Cardiac muscle cell (in vitro differentiated cells and primary cell): ENCODE measurements at regions not wholly inside any gene's neighbourhood (a gene's known extent, or its start where the extent isn't known, plus 50 kb on each side); places are given as distances from the start of the nearest gene placed in this dataset.
A peak's percentile ranks its signal among the peaks of the same experiment; 100 is the strongest.

Experiments used
- DNase-seq, 2 donors: peaks; one replicate each; pipeline versions ENCODE4 v3.0.0 to v3.0.0-alpha.2; 2010 to 2017; ENCODE audit warnings: low read depth in 1 of 2, low spot score in 1 of 2
- H3K27ac ChIP-seq: fragments of 200-600 bp; sonication (generic); 2 replicates; pipeline ENCODE4 v1.5.1; 2016
- H3K27me3 ChIP-seq: fragments of 200-600 bp; sonication (generic); 2 replicates; pipeline ENCODE4 v1.6.0; 2016; ENCODE audit warnings: control low read depth
- H3K36me3 ChIP-seq: fragments of 200-600 bp; sonication (generic); 2 replicates; pipeline ENCODE4 v1.5.1; 2016; ENCODE audit warnings: control low read depth
- H3K4me1 ChIP-seq: fragments of 200-600 bp; sonication (generic); 2 replicates; pipeline ENCODE4 v1.8.1; 2017; ENCODE audit warnings: low read depth, mild to moderate bottlenecking, mixed run types
- H3K4me3 ChIP-seq: fragments of 200-600 bp; sonication (generic); 2 replicates; pipeline ENCODE4 v1.5.1; 2016; ENCODE audit warnings: mild to moderate bottlenecking
- H3K9me3 ChIP-seq: fragments of 200-600 bp; sonication (generic); 2 replicates; pipeline ENCODE4 v1.5.1; 2017; ENCODE audit warnings: low read depth, mild to moderate bottlenecking, control low read depth
- TF ChIP-seq, protein P1 (sequence below): IDR thresholded peaks from 2 replicates; pipeline ENCODE4 v1.5.1; 2012; ENCODE audit warnings: low read depth, mild to moderate bottlenecking, low read length

- Histone ChIP-seq H3K4me1 (no peaks in the 10 kb centered on the region), H3K27me3 (no peaks in the 10 kb centered on the region), H3K9me3 (no peaks in the 10 kb centered on the region), H3K36me3 (no peaks in the 10 kb centered on the region), H3K27ac (no peak overlapping the region), H3K4me3 (no peak overlapping the region)
- no peak for DNase-seq
- TF ChIP-seq, protein P1, sequence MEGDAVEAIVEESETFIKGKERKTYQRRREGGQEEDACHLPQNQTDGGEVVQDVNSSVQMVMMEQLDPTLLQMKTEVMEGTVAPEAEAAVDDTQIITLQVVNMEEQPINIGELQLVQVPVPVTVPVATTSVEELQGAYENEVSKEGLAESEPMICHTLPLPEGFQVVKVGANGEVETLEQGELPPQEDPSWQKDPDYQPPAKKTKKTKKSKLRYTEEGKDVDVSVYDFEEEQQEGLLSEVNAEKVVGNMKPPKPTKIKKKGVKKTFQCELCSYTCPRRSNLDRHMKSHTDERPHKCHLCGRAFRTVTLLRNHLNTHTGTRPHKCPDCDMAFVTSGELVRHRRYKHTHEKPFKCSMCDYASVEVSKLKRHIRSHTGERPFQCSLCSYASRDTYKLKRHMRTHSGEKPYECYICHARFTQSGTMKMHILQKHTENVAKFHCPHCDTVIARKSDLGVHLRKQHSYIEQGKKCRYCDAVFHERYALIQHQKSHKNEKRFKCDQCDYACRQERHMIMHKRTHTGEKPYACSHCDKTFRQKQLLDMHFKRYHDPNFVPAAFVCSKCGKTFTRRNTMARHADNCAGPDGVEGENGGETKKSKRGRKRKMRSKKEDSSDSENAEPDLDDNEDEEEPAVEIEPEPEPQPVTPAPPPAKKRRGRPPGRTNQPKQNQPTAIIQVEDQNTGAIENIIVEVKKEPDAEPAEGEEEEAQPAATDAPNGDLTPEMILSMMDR: no peak
Observed at GRCh38 chr5:98299435-98299834, 474.0 kb upstream of the RGMB start.

- H3K9me3 ChIP-seq: no peaks in the 10 kb centered on the region
- no peak for DNase-seq
- H3K4me1 ChIP-seq: no peaks in the 10 kb centered on the region
- H3K4me3 ChIP-seq: no peak overlapping the region
- TF ChIP-seq, protein P1: no peak
- no peak overlapping the region for H3K27ac ChIP-seq
- no peaks in the 10 kb centered on the region for H3K36me3 ChIP-seq
- no peaks in the 10 kb centered on the region for H3K27me3 ChIP-seq
Observed at GRCh38 chr5:98301547-98301946, 471.9 kb upstream of the RGMB start.

- no peaks in the 10 kb centered on the region for H3K36me3 ChIP-seq
Observed at GRCh38 chr5:98307811-98308210, 465.7 kb upstream of the RGMB start.

GRCh38 chr5:98308231-98308630, 465.2 kb upstream of the RGMB start:
- Histone ChIP-seq H3K27ac (no peak overlapping the region), H3K4me3 (no peak overlapping the region), H3K9me3 (no peaks in the 10 kb centered on the region), H3K36me3 (no peaks in the 10 kb centered on the region), H3K4me1 (no peaks in the 10 kb centered on the region), H3K27me3 (no peaks in the 10 kb centered on the region)
- DNase-seq: no peak
- TF ChIP-seq, protein P1: no peak

More at GRCh38 chr5:98307811-98308210, 465.7 kb upstream of the RGMB start:
- TF ChIP-seq, protein P1: no peak
- H3K9me3 ChIP-seq: no peaks in the 10 kb centered on the region
- no peaks in the 10 kb centered on the region for H3K27me3 ChIP-seq
- H3K27ac ChIP-seq: no peak overlapping the region
- DNase-seq: peak in 1 of 2 donors; percentile 51
- no peaks in the 10 kb centered on the region for H3K4me1 ChIP-seq
- H3K4me3 ChIP-seq: no peak overlapping the region

- DNase-seq: peak in 1 of 2 donors; percentile 21
- no peaks in the 10 kb centered on the region for H3K4me1 ChIP-seq
- no peaks in the 10 kb centered on the region for H3K9me3 ChIP-seq
- TF ChIP-seq, protein P1: no peak
- H3K27ac ChIP-seq: no peak overlapping the region
- no peaks in the 10 kb centered on the region for H3K27me3 ChIP-seq
- no peaks in the 10 kb centered on the region for H3K36me3 ChIP-seq
- H3K4me3 ChIP-seq: no peak overlapping the region
Observed at GRCh38 chr5:98308960-98309359, 464.5 kb upstream of the RGMB start.
